ENCODE measurements at regions not wholly inside any gene's neighbourhood (a gene's known extent, or its start where the extent isn't known, plus 50 kb on each side); places are given as distances from the start of the nearest gene placed in this dataset.

DNA sequence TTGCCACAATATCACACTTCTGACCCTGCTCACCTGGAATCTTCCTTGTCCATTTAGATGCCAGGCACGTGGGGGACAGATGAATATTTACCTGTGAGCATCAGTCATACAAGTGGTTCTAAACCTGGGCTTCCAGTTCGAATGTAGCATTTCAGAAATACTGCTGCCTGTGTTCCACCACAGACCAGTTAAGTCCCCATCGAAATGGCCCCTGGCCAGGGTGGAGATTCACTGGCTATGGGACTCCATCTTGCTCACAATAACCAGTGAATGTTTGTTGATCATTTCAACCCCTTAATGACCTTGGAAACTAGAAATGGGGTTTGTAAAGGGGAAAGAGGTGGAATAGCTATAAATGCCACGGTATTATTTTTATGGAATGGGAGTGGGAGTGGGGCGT lies 73.8 kb downstream of the CLDN34 start:
- TF ChIP-seq, protein P1, sequence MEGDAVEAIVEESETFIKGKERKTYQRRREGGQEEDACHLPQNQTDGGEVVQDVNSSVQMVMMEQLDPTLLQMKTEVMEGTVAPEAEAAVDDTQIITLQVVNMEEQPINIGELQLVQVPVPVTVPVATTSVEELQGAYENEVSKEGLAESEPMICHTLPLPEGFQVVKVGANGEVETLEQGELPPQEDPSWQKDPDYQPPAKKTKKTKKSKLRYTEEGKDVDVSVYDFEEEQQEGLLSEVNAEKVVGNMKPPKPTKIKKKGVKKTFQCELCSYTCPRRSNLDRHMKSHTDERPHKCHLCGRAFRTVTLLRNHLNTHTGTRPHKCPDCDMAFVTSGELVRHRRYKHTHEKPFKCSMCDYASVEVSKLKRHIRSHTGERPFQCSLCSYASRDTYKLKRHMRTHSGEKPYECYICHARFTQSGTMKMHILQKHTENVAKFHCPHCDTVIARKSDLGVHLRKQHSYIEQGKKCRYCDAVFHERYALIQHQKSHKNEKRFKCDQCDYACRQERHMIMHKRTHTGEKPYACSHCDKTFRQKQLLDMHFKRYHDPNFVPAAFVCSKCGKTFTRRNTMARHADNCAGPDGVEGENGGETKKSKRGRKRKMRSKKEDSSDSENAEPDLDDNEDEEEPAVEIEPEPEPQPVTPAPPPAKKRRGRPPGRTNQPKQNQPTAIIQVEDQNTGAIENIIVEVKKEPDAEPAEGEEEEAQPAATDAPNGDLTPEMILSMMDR (conservative IDR thresholded peaks at IDR 0.05; ENCODE audit: low read depth in 2 of 2): no peak
- TF ChIP-seq EZH2 (IDR thresholded peaks at IDR 0.05; ENCODE audit: low read depth, unreplicated experiment) (no peak), POLR2AphosphoS5 (IDR thresholded peaks at IDR 0.05; ENCODE audit: low read depth) (no peak), JUNB (IDR thresholded peaks at IDR 0.05; ENCODE audit: unreplicated experiment) (no peak), CREB1 (CRISPR knock-in tag; IDR thresholded peaks at IDR 0.05; ENCODE audit: low read depth) (no peak), STAT1 (IDR thresholded peaks at IDR 0.05; ENCODE audit: unreplicated experiment) (no peak), EZH2phosphoT487 (IDR thresholded peaks at IDR 0.05; ENCODE audit: unreplicated experiment) (no peak), ZNF331 (CRISPR knock-in tag; IDR thresholded peaks at IDR 0.05; ENCODE audit: low read depth) (no peak), ZNF114 (CRISPR knock-in tag; IDR thresholded peaks at IDR 0.05) (no peak)
- TF ChIP-seq, protein P2, sequence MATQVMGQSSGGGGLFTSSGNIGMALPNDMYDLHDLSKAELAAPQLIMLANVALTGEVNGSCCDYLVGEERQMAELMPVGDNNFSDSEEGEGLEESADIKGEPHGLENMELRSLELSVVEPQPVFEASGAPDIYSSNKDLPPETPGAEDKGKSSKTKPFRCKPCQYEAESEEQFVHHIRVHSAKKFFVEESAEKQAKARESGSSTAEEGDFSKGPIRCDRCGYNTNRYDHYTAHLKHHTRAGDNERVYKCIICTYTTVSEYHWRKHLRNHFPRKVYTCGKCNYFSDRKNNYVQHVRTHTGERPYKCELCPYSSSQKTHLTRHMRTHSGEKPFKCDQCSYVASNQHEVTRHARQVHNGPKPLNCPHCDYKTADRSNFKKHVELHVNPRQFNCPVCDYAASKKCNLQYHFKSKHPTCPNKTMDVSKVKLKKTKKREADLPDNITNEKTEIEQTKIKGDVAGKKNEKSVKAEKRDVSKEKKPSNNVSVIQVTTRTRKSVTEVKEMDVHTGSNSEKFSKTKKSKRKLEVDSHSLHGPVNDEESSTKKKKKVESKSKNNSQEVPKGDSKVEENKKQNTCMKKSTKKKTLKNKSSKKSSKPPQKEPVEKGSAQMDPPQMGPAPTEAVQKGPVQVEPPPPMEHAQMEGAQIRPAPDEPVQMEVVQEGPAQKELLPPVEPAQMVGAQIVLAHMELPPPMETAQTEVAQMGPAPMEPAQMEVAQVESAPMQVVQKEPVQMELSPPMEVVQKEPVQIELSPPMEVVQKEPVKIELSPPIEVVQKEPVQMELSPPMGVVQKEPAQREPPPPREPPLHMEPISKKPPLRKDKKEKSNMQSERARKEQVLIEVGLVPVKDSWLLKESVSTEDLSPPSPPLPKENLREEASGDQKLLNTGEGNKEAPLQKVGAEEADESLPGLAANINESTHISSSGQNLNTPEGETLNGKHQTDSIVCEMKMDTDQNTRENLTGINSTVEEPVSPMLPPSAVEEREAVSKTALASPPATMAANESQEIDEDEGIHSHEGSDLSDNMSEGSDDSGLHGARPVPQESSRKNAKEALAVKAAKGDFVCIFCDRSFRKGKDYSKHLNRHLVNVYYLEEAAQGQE (IDR thresholded peaks at IDR 0.05; ENCODE audit: unreplicated experiment): no peak
- TF ChIP-seq, protein P3, sequence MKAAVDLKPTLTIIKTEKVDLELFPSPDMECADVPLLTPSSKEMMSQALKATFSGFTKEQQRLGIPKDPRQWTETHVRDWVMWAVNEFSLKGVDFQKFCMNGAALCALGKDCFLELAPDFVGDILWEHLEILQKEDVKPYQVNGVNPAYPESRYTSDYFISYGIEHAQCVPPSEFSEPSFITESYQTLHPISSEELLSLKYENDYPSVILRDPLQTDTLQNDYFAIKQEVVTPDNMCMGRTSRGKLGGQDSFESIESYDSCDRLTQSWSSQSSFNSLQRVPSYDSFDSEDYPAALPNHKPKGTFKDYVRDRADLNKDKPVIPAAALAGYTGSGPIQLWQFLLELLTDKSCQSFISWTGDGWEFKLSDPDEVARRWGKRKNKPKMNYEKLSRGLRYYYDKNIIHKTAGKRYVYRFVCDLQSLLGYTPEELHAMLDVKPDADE (IDR thresholded peaks at IDR 0.05): no peak

Measured in GM23338 (cell line).